ENCODE measurements at regions not wholly inside any gene's neighbourhood (a gene's known extent, or its start where the extent isn't known, plus 50 kb on each side); places are given as distances from the start of the nearest gene placed in this dataset.

DNA sequence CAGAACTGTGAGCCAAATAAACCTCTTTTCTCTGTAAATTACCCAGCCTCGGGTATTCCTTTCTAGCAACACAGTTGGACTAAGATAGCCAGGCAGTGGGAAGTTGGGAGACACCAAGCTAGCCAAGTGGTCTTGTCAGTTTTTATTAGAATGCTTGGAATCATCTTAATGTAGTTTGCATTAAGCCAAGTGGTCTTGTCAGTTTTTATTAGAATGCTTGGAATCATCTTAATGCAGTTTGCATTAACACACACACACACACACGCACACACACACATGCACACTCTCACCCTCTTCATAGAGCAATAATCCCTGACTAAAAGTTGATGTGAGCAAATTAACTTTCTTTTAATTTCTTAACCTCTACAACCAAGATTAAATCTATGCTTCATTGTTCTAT lies 151.5 kb downstream of the VAPA start:
- H3K4me3 Mint-ChIP-seq (ENCODE audit: unreplicated experiment) = no peak overlapping the region
- H3K36me3 ChIP-seq (ENCODE audit: control insufficient read depth, insufficient read depth, low read length) = no peaks in the 10 kb centered on the region
- no peaks in the 10 kb centered on the region for H3K9me3 Mint-ChIP-seq (ENCODE audit: unreplicated experiment)
- no peaks in the 10 kb centered on the region for H3K36me3 Mint-ChIP-seq (ENCODE audit: insufficient read depth, unreplicated experiment)
- TF ChIP-seq, protein P1, sequence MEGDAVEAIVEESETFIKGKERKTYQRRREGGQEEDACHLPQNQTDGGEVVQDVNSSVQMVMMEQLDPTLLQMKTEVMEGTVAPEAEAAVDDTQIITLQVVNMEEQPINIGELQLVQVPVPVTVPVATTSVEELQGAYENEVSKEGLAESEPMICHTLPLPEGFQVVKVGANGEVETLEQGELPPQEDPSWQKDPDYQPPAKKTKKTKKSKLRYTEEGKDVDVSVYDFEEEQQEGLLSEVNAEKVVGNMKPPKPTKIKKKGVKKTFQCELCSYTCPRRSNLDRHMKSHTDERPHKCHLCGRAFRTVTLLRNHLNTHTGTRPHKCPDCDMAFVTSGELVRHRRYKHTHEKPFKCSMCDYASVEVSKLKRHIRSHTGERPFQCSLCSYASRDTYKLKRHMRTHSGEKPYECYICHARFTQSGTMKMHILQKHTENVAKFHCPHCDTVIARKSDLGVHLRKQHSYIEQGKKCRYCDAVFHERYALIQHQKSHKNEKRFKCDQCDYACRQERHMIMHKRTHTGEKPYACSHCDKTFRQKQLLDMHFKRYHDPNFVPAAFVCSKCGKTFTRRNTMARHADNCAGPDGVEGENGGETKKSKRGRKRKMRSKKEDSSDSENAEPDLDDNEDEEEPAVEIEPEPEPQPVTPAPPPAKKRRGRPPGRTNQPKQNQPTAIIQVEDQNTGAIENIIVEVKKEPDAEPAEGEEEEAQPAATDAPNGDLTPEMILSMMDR (IDR thresholded peaks at IDR 0.05; ENCODE audit: insufficient read depth in 1 of 2, low read depth in 1 of 2, low read length in 1 of 2, severe bottlenecking in 1 of 2, unreplicated experiment in 1 of 2) = no peak
- ChIA-PET CTCF (no interaction called here), POLR2A (no interaction called here)
- peaks cover 5% of the 10 kb centered on the region for H3K27me3 Mint-ChIP-seq (ENCODE audit: insufficient read depth, unreplicated experiment)
- H3K4me1 ChIP-seq = no peaks in the 10 kb centered on the region
- H3K9me3 ChIP-seq = no peaks in the 10 kb centered on the region
- H3K27me3 ChIP-seq (replicated peaks; ENCODE audit: control insufficient read depth, insufficient read depth, low read length) = no peaks in the 10 kb centered on the region
- no peak overlapping the region for H3K4me3 ChIP-seq (ENCODE audit: low read depth, low read length)
- intact Hi-C loops (cut with micrococcal nuclease; ENCODE audit: unreplicated experiment) = no loop called here
- no peak overlapping the region for H3K27ac Mint-ChIP-seq (ENCODE audit: unreplicated experiment)
- no TSS peak for BruUV-seq (replicated peaks)
- no peak for DNase-seq
- peaks cover 13% of the 10 kb centered on the region for H3K4me1 Mint-ChIP-seq (ENCODE audit: low read depth, unreplicated experiment)

DNA sequence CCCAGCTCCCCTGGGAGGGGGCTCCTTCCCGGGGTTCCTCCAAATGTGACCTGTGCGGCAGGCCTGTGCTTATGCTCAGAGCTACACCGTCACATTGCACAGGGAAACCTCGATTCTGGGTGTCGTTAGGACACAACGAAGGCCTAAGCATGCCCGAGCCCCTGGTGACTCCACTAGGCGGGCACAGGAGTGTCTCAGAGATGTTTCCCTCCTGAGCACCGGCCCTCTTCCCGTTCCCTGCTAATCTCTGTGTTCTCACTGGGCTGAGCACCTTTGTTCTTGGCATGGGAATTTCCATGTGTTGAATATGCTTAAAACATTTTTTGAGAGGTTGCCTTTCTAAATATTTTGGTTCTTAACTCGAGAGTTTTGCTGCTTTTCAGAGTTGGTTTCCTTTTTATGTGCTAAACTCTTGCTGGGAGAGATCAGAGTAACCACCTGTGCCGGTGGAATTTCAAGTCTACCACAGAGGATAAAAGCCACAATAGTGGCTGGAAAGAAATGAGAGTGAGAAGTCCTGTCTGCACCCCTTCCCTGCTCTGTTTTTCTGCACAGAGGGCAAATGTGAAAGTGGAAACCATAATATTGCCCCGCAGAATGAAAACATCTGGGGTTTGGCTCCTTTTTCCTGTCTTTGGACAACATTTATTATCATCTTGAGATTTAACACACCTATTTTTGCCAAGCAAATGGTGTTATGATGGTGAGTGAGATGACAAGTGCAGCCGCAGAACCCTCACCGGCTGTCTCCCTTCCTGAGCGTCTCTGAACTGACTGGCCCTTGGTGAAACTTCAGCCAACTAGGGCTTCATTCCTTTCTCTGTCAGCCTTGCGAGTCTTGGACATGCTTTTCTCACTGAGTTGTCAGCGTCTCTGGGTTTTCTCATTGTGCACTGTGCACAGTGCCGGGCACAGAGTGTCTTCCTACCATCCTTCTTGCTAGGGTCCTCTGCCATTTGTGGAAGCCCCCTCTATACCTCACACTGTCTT lies 154.1 kb downstream of the VAPA start:
- H3K36me3 Mint-ChIP-seq (ENCODE audit: insufficient read depth, unreplicated experiment) = no peaks in the 10 kb centered on the region
- POLR2A ChIA-PET = no interaction called here
- no peak overlapping the region for H3K4me3 ChIP-seq (ENCODE audit: low read depth, low read length)
- H3K4me1 ChIP-seq = no peaks in the 10 kb centered on the region
- peaks cover 9% of the 10 kb centered on the region for H3K4me1 Mint-ChIP-seq (ENCODE audit: low read depth, unreplicated experiment)
- DNase-seq = peak in 1 of 2 experiments; percentile 11
- no TSS peak for BruUV-seq (replicated peaks)
- no peaks in the 10 kb centered on the region for H3K9me3 Mint-ChIP-seq (ENCODE audit: unreplicated experiment)
- CTCF ChIA-PET = interaction anchor here (0.5 kb wide), 1 partner anchor 15 kb away, joined by 3 read pairs; no protein-coding TSS in a partner anchor
- no peaks in the 10 kb centered on the region for H3K27me3 ChIP-seq (replicated peaks; ENCODE audit: control insufficient read depth, insufficient read depth, low read length)
- H3K36me3 ChIP-seq (ENCODE audit: control insufficient read depth, insufficient read depth, low read length) = no peaks in the 10 kb centered on the region
- no peaks in the 10 kb centered on the region for H3K9me3 ChIP-seq
- no peak overlapping the region for H3K27ac Mint-ChIP-seq (ENCODE audit: unreplicated experiment)
- TF ChIP-seq, protein P1 (IDR thresholded peaks at IDR 0.05; ENCODE audit: insufficient read depth in 1 of 2, low read depth in 1 of 2, low read length in 1 of 2, severe bottlenecking in 1 of 2, unreplicated experiment in 1 of 2) = no peak
- H3K4me3 Mint-ChIP-seq (ENCODE audit: unreplicated experiment) = no peak overlapping the region
- intact Hi-C loops (cut with micrococcal nuclease; ENCODE audit: unreplicated experiment) = no loop called here
- H3K27me3 Mint-ChIP-seq (ENCODE audit: insufficient read depth, unreplicated experiment) = peaks cover under 1% of the 10 kb centered on the region

DNA sequence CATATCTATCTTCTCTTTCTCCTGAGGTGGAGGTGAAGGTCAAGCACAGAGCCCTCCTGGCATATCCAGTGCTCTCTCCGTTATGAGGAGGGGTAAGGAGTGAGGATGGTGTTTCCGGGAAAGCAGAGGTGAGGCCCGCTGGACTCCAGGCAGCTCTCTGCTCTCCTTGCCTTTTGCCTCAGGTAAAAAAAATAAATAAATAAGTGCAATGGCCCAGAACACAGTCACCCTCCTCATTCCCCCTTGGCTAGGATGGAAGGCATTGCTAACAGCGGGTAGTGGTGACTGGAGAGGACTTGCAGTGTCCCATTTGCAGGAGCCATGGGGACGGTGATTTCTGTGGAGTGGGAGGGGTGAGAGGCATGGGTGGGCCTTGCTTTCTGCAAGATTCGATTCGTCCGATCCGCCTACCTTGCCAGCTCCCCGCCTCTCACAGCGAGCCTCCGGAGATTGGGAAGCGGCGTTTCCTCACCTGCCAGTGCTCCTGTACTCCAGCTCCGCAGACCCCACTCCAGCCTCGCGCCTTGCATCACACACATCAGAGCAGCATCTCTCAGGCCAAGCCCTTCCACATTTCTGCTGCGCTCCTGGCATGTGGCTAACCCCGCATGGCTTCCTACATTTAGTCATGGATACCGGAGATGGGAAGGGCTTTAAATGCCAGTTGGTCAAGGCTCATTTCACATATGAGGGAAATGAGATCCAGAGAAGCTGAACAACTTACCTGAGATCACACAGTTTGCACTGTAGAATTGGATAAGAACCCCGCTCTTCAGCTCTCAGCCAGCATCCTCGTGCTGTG lies 155.2 kb downstream of the VAPA start:
- H3K4me3 ChIP-seq (ENCODE audit: low read depth, low read length) = no peak overlapping the region
- H3K9me3 Mint-ChIP-seq (ENCODE audit: unreplicated experiment) = no peaks in the 10 kb centered on the region
- no TSS peak for BruUV-seq (replicated peaks)
- no peaks in the 10 kb centered on the region for H3K36me3 Mint-ChIP-seq (ENCODE audit: insufficient read depth, unreplicated experiment)
- TF ChIP-seq, protein P1 (IDR thresholded peaks at IDR 0.05; ENCODE audit: insufficient read depth in 1 of 2, low read depth in 1 of 2, low read length in 1 of 2, severe bottlenecking in 1 of 2, unreplicated experiment in 1 of 2) = no peak
- H3K27me3 Mint-ChIP-seq (ENCODE audit: insufficient read depth, unreplicated experiment) = no peaks in the 10 kb centered on the region
- ChIA-PET POLR2A (no interaction called here), CTCF (no interaction called here)
- no peaks in the 10 kb centered on the region for H3K4me1 ChIP-seq
- DNase-seq = no peak
- H3K36me3 ChIP-seq (ENCODE audit: control insufficient read depth, insufficient read depth, low read length) = no peaks in the 10 kb centered on the region
- intact Hi-C loops (cut with micrococcal nuclease; ENCODE audit: unreplicated experiment) = no loop called here
- H3K27me3 ChIP-seq (replicated peaks; ENCODE audit: control insufficient read depth, insufficient read depth, low read length) = no peaks in the 10 kb centered on the region
- H3K4me3 Mint-ChIP-seq (ENCODE audit: unreplicated experiment) = no peak overlapping the region
- H3K27ac Mint-ChIP-seq (ENCODE audit: unreplicated experiment) = no peak overlapping the region
- H3K9me3 ChIP-seq = no peaks in the 10 kb centered on the region
- peaks cover 6% of the 10 kb centered on the region for H3K4me1 Mint-ChIP-seq (ENCODE audit: low read depth, unreplicated experiment)
